Duodenal mucosa (tissue), 2 donors: ENCODE measurements at regions not wholly inside any gene's neighbourhood (a gene's known extent, or its start where the extent isn't known, plus 50 kb on each side); places are given as distances from the start of the nearest gene placed in this dataset.

ENCODE experiments used
- H3K27ac ChIP-seq: one replicate; pipeline ENCODE4 v1.7.0; 2013; ENCODE audit warnings: low read depth, low read length
- H3K27me3 ChIP-seq, 2 donors: one replicate each; pipeline ENCODE4 v1.7.0; 2013; ENCODE audit warnings: low read length in 2 of 2, control low read depth in 1 of 2; ENCODE audit not compliant: insufficient read depth in 2 of 2, control insufficient read depth in 1 of 2
- H3K36me3 ChIP-seq, 2 donors: one replicate each; pipeline ENCODE4 v1.7.0; 2013; ENCODE audit warnings: low read length in 2 of 2, control low read depth in 1 of 2; ENCODE audit not compliant: insufficient read depth in 2 of 2, control insufficient read depth in 1 of 2
- H3K4me1 ChIP-seq, 2 donors: one replicate each; pipeline ENCODE4 v1.7.0; 2013; ENCODE audit warnings: low read length in 2 of 2, control low read depth in 1 of 2; ENCODE audit not compliant: insufficient read depth in 2 of 2, control insufficient read depth in 1 of 2
- H3K4me3 ChIP-seq, 2 donors: one replicate each; pipeline ENCODE4 v1.7.0; 2013; ENCODE audit warnings: low read length in 2 of 2, low read depth in 1 of 2
- H3K9ac ChIP-seq, 2 donors: one replicate each; pipeline ENCODE4 v1.7.0; 2013; ENCODE audit warnings: low read length in 2 of 2, low read depth in 1 of 2
- H3K9me3 ChIP-seq, 2 donors: one replicate each; pipeline ENCODE4 v1.7.0; 2013; ENCODE audit warnings: low read length in 2 of 2, control low read depth in 1 of 2; ENCODE audit not compliant: control insufficient read depth in 1 of 2

- H3K9ac ChIP-seq, result no peak overlapping the region
- no peak overlapping the region for H3K27ac ChIP-seq
- H3K9me3 ChIP-seq, result peaks cover 0 to 3% of the 10 kb centered on the region in 2 donors
- H3K27me3 ChIP-seq, result peaks cover 12 to 19% of the 10 kb centered on the region in 2 donors
- no peaks in the 10 kb centered on the region for H3K4me1 ChIP-seq
- H3K4me3 ChIP-seq, result peak overlapping the region in 1 of 2 donors; percentile 23
- H3K36me3 ChIP-seq, result no peaks in the 10 kb centered on the region
These were observed 88.4 kb upstream of the RTL6 start for GRCh38 chr22:44586351-44586990.

DNA sequence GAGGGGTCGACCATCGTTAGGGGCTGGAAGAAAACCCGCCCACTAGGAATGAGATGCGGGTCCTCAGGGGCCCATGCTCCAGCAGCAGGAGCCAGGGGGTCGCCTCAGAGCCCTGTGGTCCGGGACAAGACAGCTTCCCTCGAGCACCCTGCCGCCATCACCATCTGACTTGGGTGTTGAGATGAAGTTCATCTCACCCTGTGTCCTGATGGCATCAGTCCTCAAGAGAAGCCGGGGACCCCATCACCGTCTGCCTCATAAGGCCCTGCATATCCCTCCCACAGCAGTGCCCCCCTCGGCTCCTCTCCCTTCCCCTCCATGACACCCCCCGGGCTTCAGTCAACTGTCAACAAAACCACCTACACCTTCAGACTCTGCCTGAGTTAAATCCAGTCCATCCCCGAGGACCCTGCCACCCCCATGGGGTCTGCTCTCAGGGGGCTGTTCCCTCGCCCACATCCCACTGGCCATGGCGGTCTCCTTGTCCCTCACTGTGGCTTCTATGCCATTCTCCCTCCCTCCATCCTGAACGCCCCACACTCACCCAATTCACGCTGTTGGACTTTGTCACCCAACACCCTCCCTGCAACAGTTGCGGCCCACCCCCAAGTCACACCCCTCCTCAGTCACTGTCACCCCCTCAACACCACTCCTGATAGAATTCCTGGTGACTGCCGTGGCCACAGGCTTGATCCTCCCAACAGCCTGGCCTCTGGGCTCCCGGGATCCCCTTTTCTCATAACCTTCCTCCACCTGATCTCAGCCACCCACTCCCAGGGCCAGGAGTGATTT, 87.7 kb upstream of the RTL6 start:
- Histone ChIP-seq H3K9me3 (peaks cover 0 to 3% of the 10 kb centered on the region in 2 donors), H3K4me3 (no peak overlapping the region), H3K4me1 (no peaks in the 10 kb centered on the region), H3K27me3 (peaks cover 12 to 19% of the 10 kb centered on the region in 2 donors), H3K9ac (no peak overlapping the region), H3K27ac (no peak overlapping the region), H3K36me3 (no peaks in the 10 kb centered on the region)

GRCh38 chr22:44584256-44584902, 86.3 kb upstream of the RTL6 start:
- no peaks in the 10 kb centered on the region for H3K4me1 ChIP-seq
- H3K9ac ChIP-seq, result no peak overlapping the region
- peaks cover 0 to under 1% of the 10 kb centered on the region in 2 donors for H3K9me3 ChIP-seq
- H3K27ac ChIP-seq, result no peak overlapping the region
- H3K4me3 ChIP-seq, result no peak overlapping the region
- H3K36me3 ChIP-seq, result no peaks in the 10 kb centered on the region
- peaks cover 12 to 19% of the 10 kb centered on the region in 2 donors for H3K27me3 ChIP-seq

DNA sequence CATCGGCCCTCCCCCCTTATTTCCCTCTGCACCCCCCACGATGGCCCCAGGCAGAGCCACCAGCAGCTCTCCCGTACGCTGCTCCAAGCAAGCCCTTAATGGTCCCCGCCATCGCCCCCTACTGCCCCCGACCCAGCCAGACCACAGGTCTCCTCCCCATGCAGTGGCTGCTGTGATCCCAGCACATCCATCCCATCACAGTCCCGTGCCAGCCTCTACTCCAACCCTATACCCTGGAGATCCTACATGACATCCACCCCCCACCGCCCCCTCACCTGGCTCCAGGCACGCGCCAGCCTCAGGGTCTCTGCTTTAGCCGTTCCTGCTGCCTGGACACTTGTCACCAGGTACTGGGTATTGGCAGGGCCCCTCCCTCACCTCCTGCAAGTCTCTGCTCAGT, 85.8 kb upstream of the RTL6 start:
- Histone ChIP-seq H3K27ac (no peak overlapping the region), H3K36me3 (no peaks in the 10 kb centered on the region), H3K9me3 (no peaks in the 10 kb centered on the region), H3K4me3 (no peak overlapping the region), H3K4me1 (no peaks in the 10 kb centered on the region), H3K9ac (no peak overlapping the region), H3K27me3 (peaks cover 12 to 19% of the 10 kb centered on the region in 2 donors)

DNA sequence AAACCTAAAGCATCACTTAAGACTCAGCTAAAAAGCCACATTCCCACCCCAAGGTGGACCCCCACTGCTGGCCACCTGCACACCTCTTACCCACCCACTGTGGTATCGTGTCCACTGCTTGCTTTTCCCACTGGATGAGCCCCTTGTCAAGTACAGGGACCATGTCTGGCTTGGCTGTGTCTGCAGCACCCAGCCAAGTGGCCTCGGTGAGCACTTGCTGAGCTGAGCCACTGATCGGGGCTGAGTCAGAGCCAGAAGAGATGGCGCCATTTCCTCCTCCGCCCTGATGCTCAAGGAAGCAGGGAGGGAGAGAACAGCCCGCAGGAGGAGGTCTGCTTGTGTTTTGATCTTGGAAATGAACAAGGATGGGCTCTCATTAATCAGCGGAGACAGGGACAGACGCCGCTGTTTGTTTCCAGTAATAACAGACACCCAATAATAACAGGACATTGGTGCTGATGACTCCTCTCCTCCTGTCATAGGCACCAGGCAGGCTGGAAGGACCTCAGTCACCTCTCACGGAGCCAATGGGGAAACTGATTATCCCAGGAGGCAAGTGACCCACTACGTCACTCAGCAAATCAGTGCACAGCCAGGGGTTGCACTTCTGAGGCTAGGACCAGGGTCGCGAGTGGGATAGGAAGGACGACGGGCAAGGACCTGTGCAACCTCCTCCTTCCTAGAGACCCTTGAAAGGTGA, 85.2 kb upstream of the RTL6 start:
- Histone ChIP-seq H3K27ac (no peak overlapping the region), H3K4me3 (no peak overlapping the region), H3K4me1 (no peaks in the 10 kb centered on the region), H3K9me3 (no peaks in the 10 kb centered on the region), H3K36me3 (no peaks in the 10 kb centered on the region), H3K9ac (no peak overlapping the region), H3K27me3 (peaks cover 12 to 19% of the 10 kb centered on the region in 2 donors)

DNA sequence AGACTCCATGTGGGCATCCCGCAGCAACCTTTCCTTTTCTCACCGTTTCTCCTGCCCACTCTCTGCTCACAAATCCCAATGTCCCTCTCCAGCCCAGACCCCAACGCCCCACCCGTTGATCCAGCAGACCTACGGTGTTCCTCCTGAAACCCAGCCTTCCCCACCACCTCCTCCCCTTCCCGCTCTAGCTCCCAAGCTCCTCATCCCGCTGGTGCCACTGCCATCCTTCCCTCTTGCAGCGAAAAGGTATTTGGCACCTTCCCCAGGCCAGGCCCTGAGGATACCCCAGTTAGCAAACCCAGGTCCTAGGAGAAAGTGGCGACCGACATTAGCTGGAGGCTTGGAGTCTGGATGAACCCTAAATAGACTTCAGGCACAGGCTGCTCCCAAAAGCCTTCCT, 84.0 kb upstream of the RTL6 start:
- H3K27ac ChIP-seq, result no peak overlapping the region
- H3K9me3 ChIP-seq, result no peaks in the 10 kb centered on the region
- no peaks in the 10 kb centered on the region for H3K36me3 ChIP-seq
- H3K27me3 ChIP-seq, result peaks cover 8 to 13% of the 10 kb centered on the region in 2 donors
- H3K4me3 ChIP-seq, result no peak overlapping the region
- no peak overlapping the region for H3K9ac ChIP-seq
- H3K4me1 ChIP-seq, result no peaks in the 10 kb centered on the region

DNA sequence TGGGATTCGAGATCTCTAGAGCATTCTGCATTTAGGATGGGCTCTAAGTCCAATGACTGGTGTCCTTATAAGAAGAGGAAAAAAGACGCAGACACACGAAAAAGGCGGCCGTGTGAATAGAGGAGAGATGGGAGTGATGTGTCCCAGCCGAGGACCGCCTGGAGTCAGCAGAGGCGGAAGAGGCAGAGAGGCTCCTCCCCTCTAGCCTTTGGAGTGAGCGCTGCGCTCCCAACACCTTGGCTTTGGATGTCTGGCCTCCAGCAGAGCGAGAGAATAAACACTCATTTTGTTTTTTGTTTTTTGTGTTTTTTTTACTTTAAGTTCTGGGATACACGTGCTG, 83.0 kb upstream of the RTL6 start:
- Histone ChIP-seq H3K27me3 (peaks cover 5 to 7% of the 10 kb centered on the region in 2 donors), H3K4me3 (no peak overlapping the region)

DNA sequence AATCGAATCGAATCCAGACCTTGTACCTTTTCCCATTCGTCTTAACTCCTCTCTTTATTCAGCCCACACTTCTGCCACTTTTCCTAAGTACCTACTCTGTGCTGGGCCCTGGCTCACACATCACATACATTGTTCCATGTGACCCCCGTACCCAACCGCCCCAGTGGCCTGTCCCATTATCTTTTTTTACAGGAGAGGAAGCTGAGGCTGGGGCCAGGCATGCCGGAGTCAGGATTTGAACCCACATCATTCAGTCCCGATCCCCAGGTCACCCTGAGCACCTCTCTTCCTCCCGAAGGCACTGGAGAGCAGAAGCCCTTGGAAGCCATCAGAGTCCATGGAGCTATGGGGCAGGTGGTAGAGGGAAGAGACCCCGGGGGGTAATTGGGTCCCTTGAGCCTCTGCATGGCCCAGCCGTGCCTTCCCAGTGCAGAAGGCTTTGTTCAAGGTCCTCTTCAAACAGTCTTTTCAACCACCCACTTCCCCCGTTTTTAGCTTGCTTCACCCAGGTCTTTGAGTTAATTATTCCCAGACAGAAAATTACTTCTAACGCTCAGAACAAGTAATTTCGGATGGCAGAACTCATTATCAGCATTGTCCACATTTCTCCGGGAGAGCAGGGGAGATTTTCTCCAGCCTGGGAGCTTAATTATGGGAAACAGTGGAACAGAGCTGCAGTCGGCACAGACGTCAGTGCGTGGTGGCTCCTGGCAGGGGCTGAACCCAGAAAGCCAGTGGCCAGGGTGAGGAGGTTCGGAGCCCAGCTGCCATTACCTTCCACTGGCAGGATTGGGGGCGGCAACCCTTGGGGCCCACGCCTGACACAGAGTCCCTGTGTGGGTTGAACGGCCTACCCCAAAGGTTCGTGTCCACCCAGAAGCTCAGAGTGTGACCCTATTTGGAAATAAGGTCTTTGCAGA, 82.4 kb upstream of the RTL6 start:
- no peak overlapping the region for H3K4me3 ChIP-seq
- H3K36me3 ChIP-seq, result no peaks in the 10 kb centered on the region
- H3K9me3 ChIP-seq, result no peaks in the 10 kb centered on the region
- no peaks in the 10 kb centered on the region for H3K4me1 ChIP-seq
- H3K27me3 ChIP-seq, result peaks cover 1 to 4% of the 10 kb centered on the region in 2 donors
- H3K27ac ChIP-seq, result no peak overlapping the region
- no peak overlapping the region for H3K9ac ChIP-seq

More for the DNA sequence above, 83.0 kb upstream of the RTL6 start:
- H3K9ac ChIP-seq, result no peak overlapping the region
- H3K36me3 ChIP-seq, result no peaks in the 10 kb centered on the region
- H3K27ac ChIP-seq, result no peak overlapping the region
- H3K9me3 ChIP-seq, result no peaks in the 10 kb centered on the region
- H3K4me1 ChIP-seq, result no peaks in the 10 kb centered on the region

- Histone ChIP-seq H3K27me3 (peaks cover 0 to 8% of the 10 kb centered on the region in 2 donors), H3K4me3 (no peak overlapping the region), H3K36me3 (no peaks in the 10 kb centered on the region), H3K27ac (no peak overlapping the region), H3K9me3 (no peaks in the 10 kb centered on the region), H3K4me1 (no peaks in the 10 kb centered on the region), H3K9ac (no peak overlapping the region)
These were observed 80.6 kb upstream of the RTL6 start for GRCh38 chr22:44578516-44579230.
